ENCODE measurements at regions not wholly inside any gene's neighbourhood (a gene's known extent, or its start where the extent isn't known, plus 50 kb on each side); places are given as distances from the start of the nearest gene placed in this dataset.
"Not testable (repeated sequence)": the region's sequence is repeated elsewhere in the genome, so short reads cannot be mapped to it uniquely, and the experiment has no call there.

GRCh38 chr13:64477146-64477545 is 2753.0 kb downstream of the PCDH9 start:
- no peak for DNase-seq

GRCh38 chr13:64476041-64476568 is 2754.0 kb downstream of the PCDH9 start:
- not testable (repeated sequence) for DNase-seq

GRCh38 chr13:64471916-64472315 is 2758.2 kb downstream of the PCDH9 start:
- DNase-seq: no peak

- DNase-seq: no peak
These were observed 2759.4 kb downstream of the PCDH9 start for GRCh38 chr13:64470751-64471150.

DNA sequence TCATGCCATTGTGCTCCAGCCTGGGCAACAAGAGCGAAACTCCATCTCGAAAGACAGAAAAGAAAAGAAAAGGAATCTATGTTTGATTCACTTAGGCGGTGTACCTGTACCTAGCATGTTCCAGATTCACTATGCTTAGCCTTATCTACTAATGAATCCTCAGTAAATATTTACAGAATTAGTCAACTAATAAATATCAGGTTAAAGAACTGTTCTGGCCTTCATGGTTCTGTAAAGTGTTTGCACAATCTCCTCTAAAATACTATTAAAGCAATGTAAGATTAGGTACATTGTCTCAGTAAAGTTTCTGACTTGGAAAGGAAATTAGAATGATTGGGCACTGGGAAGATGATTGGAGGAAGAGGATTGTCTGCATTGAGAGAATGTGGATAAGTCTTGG is 2770.4 kb downstream of the PCDH9 start:
- no peak for DNase-seq

- DNase-seq: no peak
These were observed 2772.2 kb downstream of the PCDH9 start for GRCh38 chr13:64457976-64458375.

- no peak for DNase-seq
These were observed 2775.0 kb downstream of the PCDH9 start for GRCh38 chr13:64455124-64455523.

DNA sequence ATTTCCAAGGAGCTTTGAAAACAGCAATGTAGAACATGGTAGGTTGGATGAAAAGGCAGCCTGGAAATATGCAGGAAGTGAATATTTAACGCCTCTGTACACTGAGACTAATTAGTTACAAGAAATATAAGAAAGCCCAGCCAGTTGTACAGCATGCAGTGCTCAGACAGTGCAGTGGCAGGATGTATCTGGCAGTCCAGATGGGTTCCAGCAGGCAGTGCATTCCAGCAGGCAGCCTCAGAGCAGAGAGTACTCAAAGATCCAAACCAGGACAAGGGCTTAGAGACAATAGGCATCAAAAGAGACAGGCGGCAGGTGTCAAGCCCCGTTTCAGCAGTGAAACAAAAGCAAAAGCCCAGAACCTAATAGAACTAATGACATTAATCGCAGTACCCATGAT is 2776.3 kb downstream of the PCDH9 start:
- no peak for DNase-seq

DNA sequence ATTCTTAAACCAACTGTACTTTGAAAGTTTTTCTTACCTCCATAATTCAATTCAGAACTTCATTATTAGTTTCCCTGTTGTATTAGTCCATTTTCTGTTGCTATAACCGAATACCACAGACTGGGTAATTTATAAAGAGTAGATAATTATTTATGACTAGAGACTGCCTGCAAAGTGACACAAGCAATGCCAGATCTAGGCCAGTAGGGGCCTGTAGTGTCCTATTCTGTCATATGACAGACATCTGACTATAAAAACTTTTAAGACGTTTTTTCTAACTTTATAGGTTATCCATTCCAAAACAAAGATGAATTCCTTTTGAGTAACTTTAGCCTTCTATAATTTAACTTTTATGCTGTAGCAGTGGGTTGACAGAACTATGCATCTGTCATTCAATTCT is 2783.8 kb downstream of the PCDH9 start:
- DNase-seq: no peak

DNA sequence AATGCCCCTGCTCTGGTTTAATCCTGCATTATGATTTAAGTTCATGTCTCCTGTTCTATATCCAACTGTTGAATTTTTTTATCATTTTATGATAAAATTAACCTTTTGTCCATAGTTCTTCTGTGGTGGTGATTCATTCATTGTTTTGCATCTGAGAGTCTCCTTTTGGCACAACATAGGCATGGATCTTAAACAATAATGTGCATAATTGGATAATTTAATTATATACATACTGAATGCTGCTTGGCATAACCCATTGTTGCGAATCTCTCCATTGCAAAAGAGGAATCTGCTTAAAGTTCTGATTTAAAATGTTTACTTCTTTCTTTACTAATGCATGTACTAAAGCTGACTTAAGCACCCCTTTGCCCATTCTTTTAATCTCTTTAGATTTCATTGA is 2788.4 kb downstream of the PCDH9 start:
- no peak for DNase-seq

- no peak for DNase-seq
These were observed 2792.1 kb downstream of the PCDH9 start for GRCh38 chr13:64438084-64438483.

DNA sequence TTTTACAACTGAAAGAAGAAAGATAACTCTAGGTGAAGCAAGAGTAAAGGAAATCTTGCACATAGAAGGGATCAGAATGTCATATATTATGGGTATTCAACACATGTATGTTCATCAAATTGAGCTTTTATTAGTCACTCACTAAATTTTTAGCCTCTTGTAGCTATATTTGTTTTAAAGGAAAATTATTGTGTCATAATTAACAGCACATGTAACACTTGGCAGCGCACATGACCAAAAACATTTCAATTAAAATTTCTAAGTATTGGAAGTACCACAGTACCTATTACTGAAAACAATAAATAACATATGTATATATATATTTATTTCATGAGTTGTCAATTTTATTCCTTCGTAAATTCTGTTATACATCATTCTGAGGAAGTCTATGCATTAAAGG is 2800.4 kb downstream of the PCDH9 start:
- DNase-seq: no peak

- DNase-seq: no peak
These were observed 2801.9 kb downstream of the PCDH9 start for GRCh38 chr13:64428196-64428595.

DNA sequence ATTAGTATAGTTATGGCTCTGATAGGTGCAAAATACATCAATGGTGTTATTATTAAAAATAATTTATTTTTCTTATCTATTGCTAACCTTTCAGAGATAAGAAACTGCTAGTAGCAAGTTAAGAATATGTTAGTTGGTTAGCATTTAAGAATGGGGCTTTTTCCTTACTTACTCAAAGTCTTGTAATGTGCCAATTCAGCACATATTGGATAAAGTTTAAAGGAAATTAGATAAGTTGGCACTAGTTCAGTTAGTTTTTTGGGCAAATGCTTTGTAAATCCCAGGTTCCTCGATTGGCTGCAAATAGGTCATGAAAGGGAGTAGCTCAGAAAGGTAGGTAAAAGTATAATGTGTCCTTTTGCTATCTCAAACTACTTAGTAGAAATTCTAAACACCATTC is 2806.7 kb downstream of the PCDH9 start:
- no peak for DNase-seq

DNA sequence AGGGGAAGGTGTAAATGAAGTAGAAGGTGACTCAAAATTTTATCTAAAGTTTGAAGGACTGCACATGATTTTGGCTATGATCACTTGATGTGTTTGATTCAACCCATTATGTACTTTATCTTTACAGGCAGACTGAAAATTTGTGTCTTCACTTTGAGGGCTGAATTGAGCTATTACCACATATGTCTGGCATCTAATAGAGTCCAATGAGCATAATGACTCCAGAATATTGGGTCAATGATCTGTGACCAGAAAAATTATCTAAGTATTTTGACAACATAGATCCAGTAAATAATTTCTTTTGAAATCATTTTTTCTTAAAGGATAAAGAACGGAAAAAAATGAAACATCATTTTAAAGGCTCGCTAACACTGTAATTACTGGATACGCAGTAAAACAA is 2810.0 kb downstream of the PCDH9 start:
- no peak for DNase-seq

- no peak for DNase-seq
These were observed 2812.6 kb downstream of the PCDH9 start for GRCh38 chr13:64417581-64417980.

- DNase-seq: no peak
These were observed 2815.8 kb downstream of the PCDH9 start for GRCh38 chr13:64414381-64414780.

DNA sequence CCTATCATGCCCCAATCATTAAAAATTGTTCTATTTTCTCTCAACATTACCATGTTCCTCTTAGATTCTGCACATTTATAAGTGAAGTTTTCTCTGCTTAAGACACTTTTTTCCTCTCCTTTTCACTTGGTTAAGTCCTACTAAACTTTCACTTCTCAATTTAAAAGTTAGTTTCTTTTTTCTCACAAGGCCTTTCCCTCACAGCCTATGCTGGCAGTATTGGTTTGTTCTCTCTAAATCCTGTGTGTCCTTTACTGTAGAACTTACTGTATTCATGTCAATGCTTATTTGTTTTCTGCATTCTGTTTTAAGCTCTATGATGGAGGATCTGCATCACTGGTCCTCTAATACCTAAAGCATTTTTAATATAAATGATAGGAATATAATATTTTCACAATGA is 2816.6 kb downstream of the PCDH9 start:
- no peak for DNase-seq

DNA sequence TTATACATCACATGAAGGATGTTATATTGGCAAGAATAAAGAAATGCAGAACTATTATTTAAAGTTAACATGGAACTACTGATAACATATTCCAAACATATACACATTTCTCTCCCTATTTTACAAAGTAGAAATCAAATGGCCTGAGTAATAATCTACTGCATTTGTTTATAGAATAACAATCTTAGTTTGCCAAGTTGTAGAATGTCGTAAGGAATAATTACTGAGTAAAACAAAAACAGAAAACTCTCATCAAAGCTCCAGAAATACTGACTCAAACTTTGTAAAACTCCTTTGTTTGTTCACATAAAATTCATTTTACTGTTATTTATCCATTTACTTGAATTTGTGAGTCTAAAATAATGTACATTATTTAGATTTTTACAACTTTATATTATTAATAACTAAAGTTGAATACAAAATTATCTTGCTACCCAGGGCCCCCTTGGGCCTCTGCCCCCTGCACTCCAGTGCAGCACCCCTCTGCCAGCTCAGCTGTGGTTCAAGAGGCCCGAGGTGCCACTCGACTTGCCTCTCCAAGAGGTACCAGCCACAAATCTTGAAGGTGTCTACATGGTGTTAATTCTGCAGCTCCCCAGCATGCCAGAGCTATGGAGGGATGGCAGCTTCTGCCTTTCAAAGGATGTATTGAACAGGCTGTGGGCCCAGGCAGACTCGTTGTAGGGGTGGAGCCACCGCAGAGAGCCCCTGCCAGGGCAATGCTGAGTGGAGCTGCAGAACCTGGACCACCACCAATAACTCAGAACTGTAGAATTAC is 2819.7 kb downstream of the PCDH9 start:
- DNase-seq: no peak

DNA sequence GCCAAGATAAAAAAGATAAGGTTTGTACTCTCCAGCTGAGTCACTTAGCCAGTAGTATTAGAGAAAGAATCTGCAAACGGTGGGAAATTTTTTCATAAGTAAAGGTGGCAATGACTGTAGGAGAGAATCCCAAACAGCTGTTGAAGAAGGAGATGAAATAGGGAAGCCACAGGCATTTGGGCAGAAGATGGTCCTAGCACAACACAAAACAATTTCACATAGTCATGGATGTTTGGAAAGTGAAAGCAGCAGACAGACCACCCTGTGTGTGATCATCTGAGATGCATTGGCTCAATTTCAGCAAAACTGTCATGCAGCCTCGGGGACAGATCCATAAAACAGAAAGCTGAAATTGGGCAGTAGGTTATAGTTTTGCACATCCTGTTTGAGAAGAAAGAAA is 2832.4 kb downstream of the PCDH9 start:
- no peak for DNase-seq

GRCh38 chr13:64377606-64378005 is 2852.5 kb downstream of the PCDH9 start:
- DNase-seq: no peak

DNA sequence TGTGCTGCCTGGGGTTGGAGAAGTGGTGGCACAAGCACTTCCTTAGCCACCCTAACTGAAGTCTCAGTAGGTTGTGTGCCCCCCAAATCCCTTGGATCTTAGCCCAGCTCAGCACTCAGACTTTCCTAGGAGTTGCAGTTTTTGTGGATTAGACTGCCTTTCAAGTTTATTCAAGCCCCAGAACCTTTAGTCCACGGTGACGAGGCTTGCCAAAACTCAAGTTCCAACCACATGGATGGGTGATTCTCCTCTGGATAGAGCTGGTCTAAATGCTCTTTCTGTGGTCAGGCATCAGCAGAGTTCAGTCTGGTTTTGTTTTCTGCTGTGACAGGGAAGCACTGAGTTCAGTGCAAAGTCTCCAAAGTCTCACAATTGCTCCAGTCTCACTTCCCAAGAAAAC is 2858.7 kb downstream of the PCDH9 start:
- DNase-seq: no peak

- no peak for DNase-seq
These were observed 2859.1 kb downstream of the PCDH9 start for GRCh38 chr13:64371045-64371444.

- DNase-seq: no peak
These were observed 2861.0 kb downstream of the PCDH9 start for GRCh38 chr13:64369121-64369520.

DNA sequence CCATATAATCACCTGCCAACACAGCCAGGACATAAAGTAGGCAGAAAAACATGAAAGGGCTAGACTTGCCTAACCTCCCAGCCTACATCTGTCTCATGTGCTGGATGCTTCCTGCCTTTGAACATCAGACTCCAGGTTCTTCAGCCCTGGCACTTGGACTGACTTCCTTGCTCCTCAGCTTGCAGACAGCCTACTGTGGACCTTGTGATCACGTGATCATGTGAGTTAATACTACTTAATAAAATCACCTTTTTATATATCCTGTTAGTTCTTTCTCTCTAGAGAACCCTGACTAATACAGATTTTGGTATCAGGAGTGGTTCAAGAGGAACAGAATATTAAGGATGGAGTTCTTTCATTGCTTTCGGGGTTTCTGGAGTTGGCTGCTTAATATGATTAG is 2867.6 kb downstream of the PCDH9 start:
- DNase-seq: no peak
